HFF-Myc (cell line): ENCODE measurements at regions not wholly inside any gene's neighbourhood (a gene's known extent, or its start where the extent isn't known, plus 50 kb on each side); places are given as distances from the start of the nearest gene placed in this dataset.
A peak's percentile ranks its signal among the peaks of the same experiment; 100 is the strongest.

Experiments used
- DNase-seq: peaks from one replicate; pipeline ENCODE4 v3.0.0-alpha.2; 2011; ENCODE audit warnings: low read depth; ENCODE audit errors: extremely low read depth
- H3K4me3 ChIP-seq: replicated peaks from 2 replicates; pipeline ENCODE4 v1.5.1; 2011; ENCODE audit warnings: low read depth, mild to moderate bottlenecking, control low read depth, low read length
- TF ChIP-seq, protein P1 (sequence below): IDR thresholded peaks from 2 replicates; pipeline ENCODE4 v1.5.1; 2012; ENCODE audit warnings: mild to moderate bottlenecking, low read depth, low read length, control low read depth; ENCODE audit errors: missing control alignments

DNA sequence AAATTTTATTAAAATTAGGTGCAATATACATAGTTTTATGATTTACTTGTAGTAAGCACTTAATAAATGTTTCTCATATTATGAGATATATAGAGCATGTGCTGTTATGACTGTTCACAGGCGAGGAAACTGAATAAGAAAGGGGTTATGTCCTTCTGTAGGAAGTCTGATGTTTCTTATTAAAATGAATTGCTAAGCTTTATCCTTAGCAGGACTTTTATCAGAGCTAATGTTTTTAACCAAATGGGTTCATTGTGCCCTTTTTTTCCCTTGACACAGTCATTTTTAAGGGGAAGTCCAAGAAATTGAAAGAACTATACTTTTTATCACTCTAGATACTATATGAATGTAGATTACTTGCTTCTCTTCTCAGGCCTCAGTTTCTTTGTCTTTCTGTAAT, 285.2 kb downstream of the PTPRC start:
- no peak for DNase-seq
- no peak overlapping the region for H3K4me3 ChIP-seq
- TF ChIP-seq, protein P1, sequence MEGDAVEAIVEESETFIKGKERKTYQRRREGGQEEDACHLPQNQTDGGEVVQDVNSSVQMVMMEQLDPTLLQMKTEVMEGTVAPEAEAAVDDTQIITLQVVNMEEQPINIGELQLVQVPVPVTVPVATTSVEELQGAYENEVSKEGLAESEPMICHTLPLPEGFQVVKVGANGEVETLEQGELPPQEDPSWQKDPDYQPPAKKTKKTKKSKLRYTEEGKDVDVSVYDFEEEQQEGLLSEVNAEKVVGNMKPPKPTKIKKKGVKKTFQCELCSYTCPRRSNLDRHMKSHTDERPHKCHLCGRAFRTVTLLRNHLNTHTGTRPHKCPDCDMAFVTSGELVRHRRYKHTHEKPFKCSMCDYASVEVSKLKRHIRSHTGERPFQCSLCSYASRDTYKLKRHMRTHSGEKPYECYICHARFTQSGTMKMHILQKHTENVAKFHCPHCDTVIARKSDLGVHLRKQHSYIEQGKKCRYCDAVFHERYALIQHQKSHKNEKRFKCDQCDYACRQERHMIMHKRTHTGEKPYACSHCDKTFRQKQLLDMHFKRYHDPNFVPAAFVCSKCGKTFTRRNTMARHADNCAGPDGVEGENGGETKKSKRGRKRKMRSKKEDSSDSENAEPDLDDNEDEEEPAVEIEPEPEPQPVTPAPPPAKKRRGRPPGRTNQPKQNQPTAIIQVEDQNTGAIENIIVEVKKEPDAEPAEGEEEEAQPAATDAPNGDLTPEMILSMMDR, result no peak

DNA sequence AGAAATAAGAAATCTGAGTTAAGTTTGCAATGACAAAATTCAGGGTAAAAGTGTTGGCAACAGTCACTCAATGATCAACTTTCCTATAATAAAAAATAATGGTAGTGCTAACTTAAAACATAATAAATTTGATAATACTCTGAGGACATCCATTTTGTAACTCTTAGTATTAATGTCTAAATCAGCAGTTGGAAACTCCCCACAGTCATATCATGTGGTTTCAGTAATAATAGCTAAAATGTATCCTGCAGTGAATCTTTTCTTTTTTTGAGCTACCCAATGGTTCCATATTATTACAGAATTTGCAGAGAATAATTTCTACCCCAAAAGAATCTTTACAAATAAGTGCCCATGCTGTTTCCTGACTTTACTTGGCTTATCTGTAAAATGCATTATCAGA, 286.7 kb downstream of the PTPRC start:
- TF ChIP-seq, protein P1, result no peak
- no peak overlapping the region for H3K4me3 ChIP-seq
- no peak for DNase-seq

DNA sequence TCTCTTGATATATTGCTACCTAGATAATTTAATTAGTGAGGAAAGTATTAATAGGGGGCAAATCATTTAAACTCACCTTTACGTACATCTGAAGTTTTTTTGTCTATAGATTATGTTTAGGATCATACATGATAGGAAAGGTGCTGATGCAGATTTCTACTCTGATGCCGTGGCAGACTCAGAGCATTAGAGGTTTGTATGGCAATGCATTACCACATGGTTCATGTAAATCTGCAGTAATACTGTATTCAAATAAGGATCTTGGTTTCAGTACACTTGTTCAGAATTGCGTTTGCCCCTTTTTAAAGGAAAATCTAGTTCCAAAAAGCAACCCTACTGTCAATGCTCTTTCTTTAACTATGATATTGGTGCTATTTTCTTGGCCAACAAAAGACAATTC, 288.3 kb downstream of the PTPRC start:
- DNase-seq, result no peak
- no peak overlapping the region for H3K4me3 ChIP-seq
- TF ChIP-seq, protein P1, result no peak

GRCh38 chr1:198929111-198929604, 290.3 kb downstream of the PTPRC start:
- H3K4me3 ChIP-seq, result no peak overlapping the region
- DNase-seq, result no peak
- TF ChIP-seq, protein P1, result no peak

DNA sequence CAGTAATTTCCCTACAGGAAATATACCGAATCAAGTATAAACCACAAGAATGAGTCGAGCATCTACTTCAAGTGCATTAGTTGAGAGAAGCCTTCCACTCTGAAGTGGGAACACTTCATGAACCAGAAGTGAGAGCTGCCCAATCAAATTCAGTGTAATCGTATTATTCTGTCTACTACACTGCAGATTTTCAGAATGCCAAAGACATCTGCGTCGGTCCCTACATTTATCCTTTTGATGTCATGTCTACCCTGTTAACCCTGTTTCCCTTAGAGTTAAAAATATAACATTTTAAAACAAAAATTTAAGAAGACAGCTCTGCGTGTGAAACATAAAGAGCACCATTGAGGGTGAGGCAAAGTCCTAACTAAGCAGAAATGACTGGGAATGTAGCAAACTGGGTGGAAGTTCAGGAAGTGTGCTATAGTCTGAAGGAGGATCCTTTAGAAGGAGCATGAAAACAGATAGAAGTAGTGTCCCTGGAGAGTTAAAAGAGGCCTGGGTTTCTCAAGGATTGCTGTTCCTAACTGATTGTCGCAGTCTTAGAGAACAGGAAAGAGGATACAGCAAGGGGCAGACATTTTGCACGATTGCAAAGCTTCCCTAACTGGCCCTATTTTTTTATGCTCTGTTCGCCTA, 291.2 kb downstream of the PTPRC start:
- no peak for DNase-seq
- peak overlapping the region; percentile 12 for H3K4me3 ChIP-seq
- TF ChIP-seq, protein P1, result no peak

DNA sequence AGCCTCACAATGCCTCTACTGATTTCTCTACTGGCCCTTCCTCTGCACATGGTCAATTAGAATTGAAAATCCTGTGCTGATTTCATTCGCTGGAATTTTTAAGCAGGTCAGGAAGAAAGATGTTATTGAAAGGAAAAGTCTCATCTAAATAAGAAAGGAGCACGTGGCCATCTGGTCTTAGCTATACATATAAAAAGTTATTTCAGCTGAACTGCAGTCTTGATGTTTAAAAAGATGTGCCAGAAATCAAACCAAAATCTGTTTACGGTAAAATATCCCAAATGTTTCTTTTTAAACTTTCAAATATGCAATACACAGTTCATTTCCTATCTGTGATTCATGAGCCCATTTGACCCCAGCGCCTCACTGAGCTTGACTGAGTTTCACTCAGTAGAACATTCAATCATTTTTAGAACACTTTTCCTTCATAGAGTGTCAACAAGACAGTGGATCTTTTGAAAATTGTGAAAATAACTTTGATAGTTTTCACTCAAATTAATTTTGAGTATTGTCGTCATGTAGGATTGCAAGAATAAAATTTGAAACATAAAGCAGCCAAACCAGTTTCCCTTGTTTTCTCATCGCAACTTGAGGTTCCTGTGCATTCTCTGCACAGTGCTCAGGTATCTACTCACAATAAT, 293.6 kb downstream of the PTPRC start:
- TF ChIP-seq, protein P1, result no peak
- H3K4me3 ChIP-seq, result peak overlapping the region; percentile 6
- DNase-seq, result no peak
